ENCODE measurements at regions not wholly inside any gene's neighbourhood (a gene's known extent, or its start where the extent isn't known, plus 50 kb on each side); places are given as distances from the start of the nearest gene placed in this dataset.

- no peak for DNase-seq
These were observed 79.6 kb upstream of the MTPN start for GRCh38 chr7:136056651-136057231.

- no peak for DNase-seq
These were observed 78.1 kb upstream of the MTPN start for GRCh38 chr7:136055266-136055665.

GRCh38 chr7:136053689-136054485, 76.7 kb upstream of the MTPN start:
- no peak for DNase-seq

DNA sequence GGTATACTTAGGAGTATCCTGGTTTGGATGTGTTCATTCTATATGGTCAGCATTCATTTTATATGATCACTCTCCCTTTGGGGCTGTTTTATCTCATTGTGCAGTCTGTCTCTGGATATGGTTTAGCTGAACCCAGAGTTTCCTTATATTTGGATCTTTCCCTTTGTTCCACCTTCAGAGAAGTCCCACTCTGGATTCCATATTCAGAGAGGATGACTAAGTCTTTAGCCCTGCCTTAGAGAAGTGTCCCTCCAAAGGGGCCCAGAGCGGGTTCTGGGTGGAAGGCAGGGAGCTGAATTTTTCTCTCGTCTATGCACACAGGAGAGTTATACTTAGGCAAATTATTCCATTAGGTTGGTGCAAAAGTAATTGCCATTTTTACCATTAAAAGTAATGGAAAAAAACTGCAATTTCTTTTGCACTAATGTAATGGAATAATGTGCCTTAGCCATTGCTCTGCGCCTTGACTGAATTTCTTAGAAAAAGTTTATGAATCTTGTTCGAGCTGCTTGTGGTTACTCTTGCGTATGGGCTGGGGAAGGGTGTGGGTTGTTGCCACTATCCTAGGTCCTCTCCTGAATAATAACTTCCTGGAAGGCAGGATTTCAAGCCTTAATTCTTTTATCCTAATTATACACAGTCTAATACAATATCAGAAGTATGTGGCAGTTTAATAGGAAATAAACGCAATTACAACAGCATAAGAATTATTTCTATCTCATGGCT, 74.2 kb upstream of the MTPN start:
- DNase-seq = no peak

- no peak for DNase-seq
These were observed 73.3 kb upstream of the MTPN start for GRCh38 chr7:136050462-136050847.

GRCh38 chr7:136049818-136050461, 72.8 kb upstream of the MTPN start:
- DNase-seq = no peak

DNA sequence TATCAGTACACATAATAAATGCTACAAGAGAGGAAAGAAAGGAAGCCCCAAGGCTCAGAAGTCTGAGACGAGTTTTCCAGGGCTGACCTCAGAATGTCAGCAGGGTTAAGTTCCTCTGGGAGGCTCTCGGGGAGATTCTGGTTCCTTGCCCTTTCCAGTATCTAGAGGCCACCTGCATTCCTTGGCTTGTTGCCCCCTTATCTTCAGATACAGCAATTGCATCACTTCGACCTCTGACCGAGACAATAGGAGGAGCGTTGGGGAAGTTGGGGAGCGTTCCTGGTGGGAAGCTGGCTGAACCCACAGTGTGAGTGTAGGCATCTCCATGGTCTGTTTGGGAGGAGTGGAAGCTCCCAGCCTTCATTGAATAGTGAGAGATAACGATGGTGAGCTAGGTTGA, 72.0 kb upstream of the MTPN start:
- no peak for DNase-seq

DNA sequence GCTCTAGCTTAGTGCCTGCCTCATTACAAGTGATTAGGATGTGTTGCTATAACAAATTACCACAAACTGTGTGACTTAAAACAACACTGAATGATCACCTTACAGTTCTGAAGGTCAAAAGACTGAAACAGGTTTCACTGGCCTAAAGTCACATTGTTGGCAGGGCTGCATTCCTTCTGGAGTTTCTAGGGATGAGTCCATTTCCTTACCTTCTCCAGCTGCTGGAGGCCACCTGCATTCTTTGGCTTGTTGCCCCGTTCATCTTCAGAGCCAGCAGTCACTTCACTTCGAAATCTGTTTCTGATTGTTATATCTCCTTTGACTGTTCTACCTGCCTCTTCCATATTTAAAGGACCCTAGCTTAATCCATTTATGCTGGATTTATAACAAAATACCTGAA, 69.4 kb upstream of the MTPN start:
- DNase-seq = no peak

- DNase-seq = no peak
These were observed 68.8 kb upstream of the MTPN start for GRCh38 chr7:136045992-136046391.

DNA sequence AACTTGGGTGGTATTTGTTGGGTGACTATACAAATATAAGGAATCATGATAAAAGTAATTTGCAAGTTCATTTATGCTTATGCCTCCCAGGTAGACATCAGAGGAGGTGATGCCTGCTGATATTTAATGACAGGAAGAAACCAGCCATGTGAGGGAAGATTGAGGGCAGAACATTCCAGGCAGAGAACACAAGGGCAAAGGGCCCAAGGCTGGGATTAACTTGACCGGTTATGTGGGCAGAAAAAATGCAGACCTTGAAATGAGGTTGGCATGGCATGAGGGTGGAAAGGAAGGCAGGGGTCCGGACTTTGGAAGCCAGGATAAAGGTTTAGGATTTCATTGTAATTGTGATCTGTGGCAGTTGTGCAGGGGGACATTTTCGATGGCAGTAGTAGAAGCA, 68.0 kb upstream of the MTPN start:
- no peak for DNase-seq

DNA sequence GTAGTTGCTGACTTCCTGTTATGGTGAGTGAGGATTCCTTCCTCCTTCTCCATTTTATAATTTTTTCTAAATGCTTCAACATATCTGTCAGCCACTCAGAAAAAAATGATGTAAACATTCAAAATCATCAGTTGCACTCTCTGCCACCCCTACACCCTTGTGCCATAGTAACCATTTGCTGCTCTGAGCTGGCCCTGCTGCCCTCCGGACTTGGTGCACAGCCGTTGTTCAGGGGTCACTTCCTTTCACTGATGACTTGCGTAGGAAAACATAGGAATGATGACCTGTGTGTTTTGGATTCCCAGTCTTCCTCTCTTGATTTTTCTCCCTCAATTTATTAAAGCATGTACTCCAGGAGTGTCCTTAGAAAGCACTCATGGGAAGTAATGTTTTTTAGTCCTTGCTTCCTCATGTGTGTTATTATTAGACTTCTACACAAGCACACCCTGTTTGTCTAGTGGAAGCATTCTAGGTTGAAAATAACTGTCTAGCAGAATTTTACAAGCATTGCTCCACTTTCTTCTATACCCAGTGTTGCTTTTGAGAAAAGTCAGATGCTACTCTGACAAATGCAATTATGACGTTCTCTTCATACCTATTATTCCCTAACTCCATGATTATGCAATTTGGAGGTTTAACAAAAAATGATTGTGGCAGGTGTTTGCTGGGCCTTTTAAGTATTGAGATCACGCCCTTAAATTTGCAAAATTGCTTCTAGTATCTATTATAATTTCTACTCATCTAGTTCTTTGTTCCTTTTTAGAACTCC, 62.6 kb upstream of the MTPN start:
- DNase-seq = no peak

- no peak for DNase-seq
These were observed 59.2 kb upstream of the MTPN start for GRCh38 chr7:136036336-136036735.

DNA sequence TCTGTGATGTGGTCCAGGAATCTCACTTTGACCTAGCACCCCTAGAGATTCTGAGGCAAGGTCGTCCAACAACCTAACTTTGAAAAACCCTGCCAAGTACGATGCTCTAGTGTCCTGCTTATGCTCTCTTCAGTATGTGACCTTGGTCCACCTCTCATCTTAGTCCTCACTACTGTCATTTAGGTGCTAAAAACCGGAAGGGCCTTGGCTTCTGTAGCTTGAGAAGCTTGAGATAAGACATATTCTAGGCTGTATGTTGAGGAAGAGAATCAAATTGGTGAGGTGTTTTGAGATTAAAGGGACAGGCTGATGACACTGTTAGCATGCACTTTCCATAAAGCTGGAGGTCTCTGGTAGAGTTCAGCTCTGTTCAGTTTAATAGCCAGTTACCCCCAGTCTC, 57.0 kb upstream of the MTPN start:
- DNase-seq = no peak

DNA sequence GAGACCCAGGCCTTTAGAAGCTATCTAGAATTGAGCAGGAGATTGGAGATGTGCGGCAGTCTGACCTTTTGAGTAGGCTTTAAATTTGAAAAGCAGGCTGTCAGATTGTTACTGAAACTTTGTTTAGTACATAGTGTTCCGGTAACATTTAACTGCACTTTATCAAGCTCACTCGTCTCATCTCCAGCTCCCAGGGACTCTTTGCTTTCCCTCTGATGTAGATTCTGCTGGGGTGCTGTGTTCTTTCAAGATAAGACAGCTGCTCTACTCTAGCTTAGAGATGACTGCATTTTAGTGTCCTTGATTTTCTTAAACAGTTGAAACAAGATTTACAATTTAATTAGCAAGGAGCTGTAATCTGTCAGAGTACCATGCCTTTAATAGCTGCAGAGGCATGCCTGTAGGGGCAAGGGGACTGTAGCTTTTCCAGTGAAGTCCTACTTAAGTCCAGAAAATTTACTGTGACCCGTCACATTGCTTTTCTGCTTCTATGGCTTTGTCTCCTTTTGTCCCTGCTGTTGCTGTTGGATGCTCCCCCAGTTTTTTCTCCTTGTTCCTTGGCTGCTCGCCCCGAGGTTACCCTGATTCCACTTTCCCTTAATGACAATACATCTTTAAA, 56.4 kb upstream of the MTPN start:
- no peak for DNase-seq

- no peak for DNase-seq
These were observed 53.7 kb upstream of the MTPN start for GRCh38 chr7:136030867-136031318.

GRCh38 chr7:136030330-136030729, 53.2 kb upstream of the MTPN start:
- DNase-seq = no peak

GRCh38 chr7:136027160-136027559, 50.0 kb upstream of the MTPN start:
- DNase-seq = no peak
